ENCODE measurements at regions not wholly inside any gene's neighbourhood (a gene's known extent, or its start where the extent isn't known, plus 50 kb on each side); places are given as distances from the start of the nearest gene placed in this dataset.

DNA sequence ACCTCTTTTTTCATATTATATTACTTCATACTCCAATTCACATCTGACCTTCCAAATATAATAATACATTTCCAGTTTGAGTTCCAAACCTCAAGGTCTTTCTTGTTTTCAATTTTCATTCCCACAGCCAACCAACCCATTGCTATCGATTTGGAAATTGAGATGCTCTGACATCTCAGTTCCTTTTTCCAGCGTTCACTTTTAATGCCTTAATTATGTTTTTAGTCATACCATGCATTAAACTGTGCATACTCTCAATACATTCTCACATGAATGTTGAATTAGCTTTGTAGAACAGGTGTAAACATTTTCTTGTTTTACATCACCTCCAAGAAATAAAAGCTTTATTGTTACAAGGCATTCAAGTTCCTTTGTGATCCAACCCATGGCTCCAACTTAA is 294.2 kb upstream of the ANO3 start:
- H2AFZ ChIP-seq (ENCODE audit: low read depth, low read length, poor library complexity, severe bottlenecking): no peak overlapping the region
- H3K9me3 ChIP-seq (ENCODE audit: control insufficient read depth in 1 of 2, insufficient read depth in 1 of 2, low read depth in 1 of 2, low read length in 2 of 2): peaks cover 0 to 22% of the 10 kb centered on the region in 2 experiments; a peak in 2 of 4 replicates
- no peak overlapping the region for H3K9ac ChIP-seq (ENCODE audit: low read length)
- POLR2A ChIA-PET: no interaction called here
- no peak for TF ChIP-seq RAD21 (IDR thresholded peaks at IDR 0.05; ENCODE audit: low read depth)
- no peak for TF ChIP-seq SIN3A (IDR thresholded peaks at IDR 0.05; ENCODE audit: low read depth)
- TF ChIP-seq YY1 (IDR thresholded peaks at IDR 0.05; ENCODE audit: extremely low read depth, insufficient replicate concordance, low read depth, low read length): no peak
- no peak for TF ChIP-seq SRF (IDR thresholded peaks at IDR 0.05; ENCODE audit: low read depth)
- no peak for TF ChIP-seq EZH2 (IDR thresholded peaks at IDR 0.05)
- TF ChIP-seq CEBPB (IDR thresholded peaks at IDR 0.05; ENCODE audit: low read depth): no peak
- no peak for TF ChIP-seq EGR1 (IDR thresholded peaks at IDR 0.05; ENCODE audit: low read depth)
- TF ChIP-seq, protein P1, sequence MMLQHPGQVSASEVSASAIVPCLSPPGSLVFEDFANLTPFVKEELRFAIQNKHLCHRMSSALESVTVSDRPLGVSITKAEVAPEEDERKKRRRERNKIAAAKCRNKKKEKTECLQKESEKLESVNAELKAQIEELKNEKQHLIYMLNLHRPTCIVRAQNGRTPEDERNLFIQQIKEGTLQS (IDR thresholded peaks at IDR 0.05): no peak
- TF ChIP-seq, protein P2, sequence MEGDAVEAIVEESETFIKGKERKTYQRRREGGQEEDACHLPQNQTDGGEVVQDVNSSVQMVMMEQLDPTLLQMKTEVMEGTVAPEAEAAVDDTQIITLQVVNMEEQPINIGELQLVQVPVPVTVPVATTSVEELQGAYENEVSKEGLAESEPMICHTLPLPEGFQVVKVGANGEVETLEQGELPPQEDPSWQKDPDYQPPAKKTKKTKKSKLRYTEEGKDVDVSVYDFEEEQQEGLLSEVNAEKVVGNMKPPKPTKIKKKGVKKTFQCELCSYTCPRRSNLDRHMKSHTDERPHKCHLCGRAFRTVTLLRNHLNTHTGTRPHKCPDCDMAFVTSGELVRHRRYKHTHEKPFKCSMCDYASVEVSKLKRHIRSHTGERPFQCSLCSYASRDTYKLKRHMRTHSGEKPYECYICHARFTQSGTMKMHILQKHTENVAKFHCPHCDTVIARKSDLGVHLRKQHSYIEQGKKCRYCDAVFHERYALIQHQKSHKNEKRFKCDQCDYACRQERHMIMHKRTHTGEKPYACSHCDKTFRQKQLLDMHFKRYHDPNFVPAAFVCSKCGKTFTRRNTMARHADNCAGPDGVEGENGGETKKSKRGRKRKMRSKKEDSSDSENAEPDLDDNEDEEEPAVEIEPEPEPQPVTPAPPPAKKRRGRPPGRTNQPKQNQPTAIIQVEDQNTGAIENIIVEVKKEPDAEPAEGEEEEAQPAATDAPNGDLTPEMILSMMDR (IDR thresholded peaks at IDR 0.05 in 2 of 3, conservative IDR thresholded peaks at IDR 0.05 in 1 of 3; ENCODE audit: borderline replicate concordance in 1 of 3, insufficient read depth in 1 of 3, low read depth in 2 of 3, low read length in 2 of 3): no peak
- no peak for TF ChIP-seq ZNF274 (IDR thresholded peaks at IDR 0.05; ENCODE audit: low read depth, low read length)
- TF ChIP-seq SP1 (IDR thresholded peaks at IDR 0.05; ENCODE audit: low read depth): no peak
- TF ChIP-seq POLR2A (IDR thresholded peaks at IDR 0.05; ENCODE audit: borderline replicate concordance, extremely low read depth, insufficient read depth, insufficient read length): no peak
- TF ChIP-seq ZFX (IDR thresholded peaks at IDR 0.05): no peak
- TF ChIP-seq JUND (IDR thresholded peaks at IDR 0.05): no peak
- TF ChIP-seq, protein P3, sequence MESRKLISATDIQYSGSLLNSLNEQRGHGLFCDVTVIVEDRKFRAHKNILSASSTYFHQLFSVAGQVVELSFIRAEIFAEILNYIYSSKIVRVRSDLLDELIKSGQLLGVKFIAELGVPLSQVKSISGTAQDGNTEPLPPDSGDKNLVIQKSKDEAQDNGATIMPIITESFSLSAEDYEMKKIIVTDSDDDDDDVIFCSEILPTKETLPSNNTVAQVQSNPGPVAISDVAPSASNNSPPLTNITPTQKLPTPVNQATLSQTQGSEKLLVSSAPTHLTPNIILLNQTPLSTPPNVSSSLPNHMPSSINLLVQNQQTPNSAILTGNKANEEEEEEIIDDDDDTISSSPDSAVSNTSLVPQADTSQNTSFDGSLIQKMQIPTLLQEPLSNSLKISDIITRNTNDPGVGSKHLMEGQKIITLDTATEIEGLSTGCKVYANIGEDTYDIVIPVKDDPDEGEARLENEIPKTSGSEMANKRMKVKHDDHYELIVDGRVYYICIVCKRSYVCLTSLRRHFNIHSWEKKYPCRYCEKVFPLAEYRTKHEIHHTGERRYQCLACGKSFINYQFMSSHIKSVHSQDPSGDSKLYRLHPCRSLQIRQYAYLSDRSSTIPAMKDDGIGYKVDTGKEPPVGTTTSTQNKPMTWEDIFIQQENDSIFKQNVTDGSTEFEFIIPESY (IDR thresholded peaks at IDR 0.05; ENCODE audit: extremely low read depth, insufficient replicate concordance, low read length): no peak
- no peak for TF ChIP-seq MAX (IDR thresholded peaks at IDR 0.05)
- TF ChIP-seq, protein P4, sequence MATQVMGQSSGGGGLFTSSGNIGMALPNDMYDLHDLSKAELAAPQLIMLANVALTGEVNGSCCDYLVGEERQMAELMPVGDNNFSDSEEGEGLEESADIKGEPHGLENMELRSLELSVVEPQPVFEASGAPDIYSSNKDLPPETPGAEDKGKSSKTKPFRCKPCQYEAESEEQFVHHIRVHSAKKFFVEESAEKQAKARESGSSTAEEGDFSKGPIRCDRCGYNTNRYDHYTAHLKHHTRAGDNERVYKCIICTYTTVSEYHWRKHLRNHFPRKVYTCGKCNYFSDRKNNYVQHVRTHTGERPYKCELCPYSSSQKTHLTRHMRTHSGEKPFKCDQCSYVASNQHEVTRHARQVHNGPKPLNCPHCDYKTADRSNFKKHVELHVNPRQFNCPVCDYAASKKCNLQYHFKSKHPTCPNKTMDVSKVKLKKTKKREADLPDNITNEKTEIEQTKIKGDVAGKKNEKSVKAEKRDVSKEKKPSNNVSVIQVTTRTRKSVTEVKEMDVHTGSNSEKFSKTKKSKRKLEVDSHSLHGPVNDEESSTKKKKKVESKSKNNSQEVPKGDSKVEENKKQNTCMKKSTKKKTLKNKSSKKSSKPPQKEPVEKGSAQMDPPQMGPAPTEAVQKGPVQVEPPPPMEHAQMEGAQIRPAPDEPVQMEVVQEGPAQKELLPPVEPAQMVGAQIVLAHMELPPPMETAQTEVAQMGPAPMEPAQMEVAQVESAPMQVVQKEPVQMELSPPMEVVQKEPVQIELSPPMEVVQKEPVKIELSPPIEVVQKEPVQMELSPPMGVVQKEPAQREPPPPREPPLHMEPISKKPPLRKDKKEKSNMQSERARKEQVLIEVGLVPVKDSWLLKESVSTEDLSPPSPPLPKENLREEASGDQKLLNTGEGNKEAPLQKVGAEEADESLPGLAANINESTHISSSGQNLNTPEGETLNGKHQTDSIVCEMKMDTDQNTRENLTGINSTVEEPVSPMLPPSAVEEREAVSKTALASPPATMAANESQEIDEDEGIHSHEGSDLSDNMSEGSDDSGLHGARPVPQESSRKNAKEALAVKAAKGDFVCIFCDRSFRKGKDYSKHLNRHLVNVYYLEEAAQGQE (IDR thresholded peaks at IDR 0.05; ENCODE audit: low read depth): no peak
- TF ChIP-seq EZH2phosphoT487 (IDR thresholded peaks at IDR 0.05; ENCODE audit: borderline replicate concordance): no peak
- TF ChIP-seq ELF1 (IDR thresholded peaks at IDR 0.05; ENCODE audit: borderline replicate concordance, low read depth): no peak
- no peak for TF ChIP-seq POLR2AphosphoS5 (IDR thresholded peaks at IDR 0.05; ENCODE audit: low read depth, low read length)
- ATAC-seq (no peak), DNase-seq (ENCODE audit: low read depth, low spot score) (no peak)
- H3K27ac ChIP-seq (ENCODE audit: low read depth, low read length): no peak overlapping the region
- BruUV-seq (replicated peaks): no TSS peak
- no peaks in the 10 kb centered on the region for H3K36me3 ChIP-seq (ENCODE audit: control insufficient read depth in 1 of 2, insufficient read depth in 2 of 2, low read length in 2 of 2)
- no peak overlapping the region for H3K4me2 ChIP-seq (ENCODE audit: low read length)
- intact Hi-C loops (cut with micrococcal nuclease): no loop called here
- H4K20me1 ChIP-seq (ENCODE audit: insufficient read depth): no peaks in the 10 kb centered on the region; the same call in 1 of the 2 replicates
- no peaks in the 10 kb centered on the region for H3K4me1 ChIP-seq (ENCODE audit: control insufficient read depth in 1 of 2, insufficient read depth in 2 of 2, low read length in 2 of 2)
- RAD21 ChIA-PET (ENCODE audit: low non-redundant PET in 1 of 2, low total read pairs in 2 of 2, uncharacterized antibody in 2 of 2, unreplicated experiment in 2 of 2): no interaction called here
- H3K9me2 ChIP-seq (ENCODE audit: insufficient read depth): no peaks in the 10 kb centered on the region
- no peaks in the 10 kb centered on the region for H3K79me2 ChIP-seq (ENCODE audit: insufficient read depth, low read length)
- CTCF ChIA-PET: no interaction called here
- no peak overlapping the region for H3K4me3 ChIP-seq (replicated peaks in 1 of 2; ENCODE audit: low read depth in 1 of 2, low read length in 2 of 2)
- no peaks in the 10 kb centered on the region for H3K27me3 ChIP-seq (ENCODE audit: insufficient read depth, low read length)

Data from HCT116 (cell line).